ENCODE measurements at regions not wholly inside any gene's neighbourhood (a gene's known extent, or its start where the extent isn't known, plus 50 kb on each side); places are given as distances from the start of the nearest gene placed in this dataset.

- H2BK12ac ChIP-seq (ENCODE audit: low read length), result no peak overlapping the region
- H3K4me1 ChIP-seq (ENCODE audit: control insufficient read depth in 1 of 2, insufficient read depth in 2 of 2, low read length in 2 of 2), result no peaks in the 10 kb centered on the region
- no peak overlapping the region for H3K4me3 ChIP-seq (ENCODE audit: low read depth, low read length)
- no peak overlapping the region for H2AK5ac ChIP-seq (ENCODE audit: low read length)
- H3K4ac ChIP-seq (ENCODE audit: low read depth, low read length), result no peak overlapping the region
- no peaks in the 10 kb centered on the region for H3K36me3 ChIP-seq (ENCODE audit: control insufficient read depth in 1 of 2, insufficient read depth in 2 of 2, low read length in 2 of 2)
- no peak overlapping the region for H3K14ac ChIP-seq (ENCODE audit: low read length)
- H3K27ac ChIP-seq (ENCODE audit: low read depth, low read length), result no peak overlapping the region
- no CpG with 5 or more reads among the region's 1 CpG for WGBS (ENCODE audit: extremely low coverage, insufficient coverage, insufficient read length)
- H3K9ac ChIP-seq (ENCODE audit: low read length), result no peak overlapping the region
- no peak overlapping the region for H2BK120ac ChIP-seq (ENCODE audit: insufficient read depth, low read length, poor library complexity)
- no peaks in the 10 kb centered on the region for H3K79me2 ChIP-seq (ENCODE audit: control insufficient read depth, insufficient read depth, low read length, poor library complexity)
- H3K27me3 ChIP-seq (ENCODE audit: insufficient read depth, low read length), result no peaks in the 10 kb centered on the region
- H3K18ac ChIP-seq (ENCODE audit: low read length), result no peak overlapping the region
- no peak overlapping the region for H4K8ac ChIP-seq (ENCODE audit: low read depth, low read length)
- H4K12ac ChIP-seq (ENCODE audit: low read depth, low read length), result no peak overlapping the region
- H2BK5ac ChIP-seq (ENCODE audit: low read depth, low read length, poor library complexity), result no peak overlapping the region
- H3K9me3 ChIP-seq (ENCODE audit: insufficient read depth, low read depth, low read length), result no peaks in the 10 kb centered on the region
- no peak overlapping the region for H4K91ac ChIP-seq (ENCODE audit: low read depth, low read length)
- H3K23ac ChIP-seq (ENCODE audit: low read length), result no peak overlapping the region
- no peak for DNase-seq
- H2AFZ ChIP-seq (ENCODE audit: insufficient read depth, low read length, poor library complexity), result no peak overlapping the region
- no peak overlapping the region for H3K4me2 ChIP-seq (ENCODE audit: low read length)
- no peaks in the 10 kb centered on the region for H3K79me1 ChIP-seq (ENCODE audit: low read length)
These were observed 473.8 kb upstream of the ZNF608 start for GRCh38 chr5:125220284-125220683.

GRCh38 chr5:125222597-125223240 lies 476.3 kb upstream of the ZNF608 start:
- Histone ChIP-seq H3K18ac (ENCODE audit: low read length) (no peak overlapping the region), H3K27ac (ENCODE audit: low read depth, low read length) (no peak overlapping the region), H3K79me1 (ENCODE audit: low read length) (no peaks in the 10 kb centered on the region), H4K8ac (ENCODE audit: low read depth, low read length) (no peak overlapping the region), H3K9me3 (ENCODE audit: insufficient read depth, low read depth, low read length) (no peaks in the 10 kb centered on the region), H3K4me1 (ENCODE audit: control insufficient read depth in 1 of 2, insufficient read depth in 2 of 2, low read length in 2 of 2) (no peaks in the 10 kb centered on the region), H3K79me2 (ENCODE audit: control insufficient read depth, insufficient read depth, low read length, poor library complexity) (no peaks in the 10 kb centered on the region), H3K27me3 (ENCODE audit: insufficient read depth, low read length) (no peaks in the 10 kb centered on the region), H2AFZ (ENCODE audit: insufficient read depth, low read length, poor library complexity) (no peak overlapping the region), H3K23ac (ENCODE audit: low read length) (no peak overlapping the region), H4K12ac (ENCODE audit: low read depth, low read length) (no peak overlapping the region), H3K36me3 (ENCODE audit: control insufficient read depth in 1 of 2, insufficient read depth in 2 of 2, low read length in 2 of 2) (no peaks in the 10 kb centered on the region), H4K91ac (ENCODE audit: low read depth, low read length) (no peak overlapping the region), H3K4ac (ENCODE audit: low read depth, low read length) (no peak overlapping the region), H3K4me3 (ENCODE audit: low read depth, low read length) (no peak overlapping the region), H2AK5ac (ENCODE audit: low read length) (no peak overlapping the region), H2BK120ac (ENCODE audit: insufficient read depth, low read length, poor library complexity) (no peak overlapping the region), H2BK12ac (ENCODE audit: low read length) (no peak overlapping the region), H3K14ac (ENCODE audit: low read length) (no peak overlapping the region), H3K9ac (ENCODE audit: low read length) (no peak overlapping the region), H3K4me2 (ENCODE audit: low read length) (no peak overlapping the region), H2BK5ac (ENCODE audit: low read depth, low read length, poor library complexity) (no peak overlapping the region)
- WGBS (ENCODE audit: extremely low coverage, insufficient coverage, insufficient read length), result no CpG with 5 or more reads among the region's 7 CpGs
- DNase-seq, result no peak

GRCh38 chr5:125225424-125225823 lies 479.0 kb upstream of the ZNF608 start:
- H3K27me3 ChIP-seq (ENCODE audit: insufficient read depth, low read length), result no peaks in the 10 kb centered on the region
- no peak overlapping the region for H4K12ac ChIP-seq (ENCODE audit: low read depth, low read length)
- H2BK5ac ChIP-seq (ENCODE audit: low read depth, low read length, poor library complexity), result no peak overlapping the region
- H3K4me3 ChIP-seq (ENCODE audit: low read depth, low read length), result no peak overlapping the region
- H3K18ac ChIP-seq (ENCODE audit: low read length), result no peak overlapping the region
- H4K8ac ChIP-seq (ENCODE audit: low read depth, low read length), result no peak overlapping the region
- no peak overlapping the region for H3K9ac ChIP-seq (ENCODE audit: low read length)
- no peak overlapping the region for H2AFZ ChIP-seq (ENCODE audit: insufficient read depth, low read length, poor library complexity)
- H3K4me2 ChIP-seq (ENCODE audit: low read length), result no peak overlapping the region
- no peak overlapping the region for H3K23ac ChIP-seq (ENCODE audit: low read length)
- no peak overlapping the region for H2BK120ac ChIP-seq (ENCODE audit: insufficient read depth, low read length, poor library complexity)
- no peaks in the 10 kb centered on the region for H3K79me2 ChIP-seq (ENCODE audit: control insufficient read depth, insufficient read depth, low read length, poor library complexity)
- no CpG with 5 or more reads among the region's 2 CpGs for WGBS (ENCODE audit: extremely low coverage, insufficient coverage, insufficient read length)
- no peaks in the 10 kb centered on the region for H3K79me1 ChIP-seq (ENCODE audit: low read length)
- no peak overlapping the region for H3K4ac ChIP-seq (ENCODE audit: low read depth, low read length)
- H3K36me3 ChIP-seq (ENCODE audit: control insufficient read depth in 1 of 2, insufficient read depth in 2 of 2, low read length in 2 of 2), result no peaks in the 10 kb centered on the region
- H2BK12ac ChIP-seq (ENCODE audit: low read length), result no peak overlapping the region
- no peak overlapping the region for H4K91ac ChIP-seq (ENCODE audit: low read depth, low read length)
- no peak overlapping the region for H3K27ac ChIP-seq (ENCODE audit: low read depth, low read length)
- H3K9me3 ChIP-seq (ENCODE audit: insufficient read depth, low read depth, low read length), result no peaks in the 10 kb centered on the region
- no peak overlapping the region for H3K14ac ChIP-seq (ENCODE audit: low read length)
- DNase-seq, result no peak
- no peak overlapping the region for H2AK5ac ChIP-seq (ENCODE audit: low read length)
- no peaks in the 10 kb centered on the region for H3K4me1 ChIP-seq (ENCODE audit: control insufficient read depth in 1 of 2, insufficient read depth in 2 of 2, low read length in 2 of 2)

DNA sequence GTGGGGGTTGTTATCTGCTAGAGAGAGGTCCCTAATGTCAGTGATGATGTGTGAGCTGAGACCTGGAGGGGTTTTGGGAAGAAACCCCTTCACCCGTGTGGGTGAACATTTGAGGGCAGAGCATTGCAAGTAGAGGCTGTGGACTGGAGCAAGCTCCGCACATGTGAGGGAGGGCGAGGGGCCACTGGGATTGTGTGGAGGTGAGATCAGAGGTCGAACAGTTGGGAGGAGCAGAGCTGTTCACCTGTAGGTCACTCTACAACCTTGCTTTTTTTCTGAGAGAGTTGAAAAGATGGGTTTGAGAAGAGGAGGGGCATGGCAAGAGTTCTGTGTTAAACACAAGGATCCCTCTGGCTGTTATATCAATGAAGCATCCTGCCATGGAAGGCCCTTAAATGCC lies 480.4 kb upstream of the ZNF608 start:
- no peak overlapping the region for H3K4ac ChIP-seq (ENCODE audit: low read depth, low read length)
- no peak overlapping the region for H3K14ac ChIP-seq (ENCODE audit: low read length)
- H3K4me2 ChIP-seq (ENCODE audit: low read length), result no peak overlapping the region
- no peak overlapping the region for H4K91ac ChIP-seq (ENCODE audit: low read depth, low read length)
- H4K8ac ChIP-seq (ENCODE audit: low read depth, low read length), result no peak overlapping the region
- DNase-seq, result no peak
- no peaks in the 10 kb centered on the region for H3K79me1 ChIP-seq (ENCODE audit: low read length)
- H3K4me1 ChIP-seq (ENCODE audit: control insufficient read depth in 1 of 2, insufficient read depth in 2 of 2, low read length in 2 of 2), result no peaks in the 10 kb centered on the region
- no peak overlapping the region for H3K23ac ChIP-seq (ENCODE audit: low read length)
- no peaks in the 10 kb centered on the region for H3K9me3 ChIP-seq (ENCODE audit: insufficient read depth, low read depth, low read length)
- no peak overlapping the region for H2BK12ac ChIP-seq (ENCODE audit: low read length)
- no peak overlapping the region for H4K12ac ChIP-seq (ENCODE audit: low read depth, low read length)
- H3K36me3 ChIP-seq (ENCODE audit: control insufficient read depth in 1 of 2, insufficient read depth in 2 of 2, low read length in 2 of 2), result no peaks in the 10 kb centered on the region
- H2AFZ ChIP-seq (ENCODE audit: insufficient read depth, low read length, poor library complexity), result no peak overlapping the region
- H2BK120ac ChIP-seq (ENCODE audit: insufficient read depth, low read length, poor library complexity), result no peak overlapping the region
- WGBS (ENCODE audit: extremely low coverage, insufficient coverage, insufficient read length), result no CpG with 5 or more reads among the region's 4 CpGs
- no peak overlapping the region for H2BK5ac ChIP-seq (ENCODE audit: low read depth, low read length, poor library complexity)
- no peak overlapping the region for H2AK5ac ChIP-seq (ENCODE audit: low read length)
- no peak overlapping the region for H3K27ac ChIP-seq (ENCODE audit: low read depth, low read length)
- no peak overlapping the region for H3K18ac ChIP-seq (ENCODE audit: low read length)
- H3K4me3 ChIP-seq (ENCODE audit: low read depth, low read length), result no peak overlapping the region
- no peaks in the 10 kb centered on the region for H3K79me2 ChIP-seq (ENCODE audit: control insufficient read depth, insufficient read depth, low read length, poor library complexity)
- no peaks in the 10 kb centered on the region for H3K27me3 ChIP-seq (ENCODE audit: insufficient read depth, low read length)
- H3K9ac ChIP-seq (ENCODE audit: low read length), result no peak overlapping the region
